ENCODE measurements at regions not wholly inside any gene's neighbourhood (a gene's known extent, or its start where the extent isn't known, plus 50 kb on each side); places are given as distances from the start of the nearest gene placed in this dataset.

DNA sequence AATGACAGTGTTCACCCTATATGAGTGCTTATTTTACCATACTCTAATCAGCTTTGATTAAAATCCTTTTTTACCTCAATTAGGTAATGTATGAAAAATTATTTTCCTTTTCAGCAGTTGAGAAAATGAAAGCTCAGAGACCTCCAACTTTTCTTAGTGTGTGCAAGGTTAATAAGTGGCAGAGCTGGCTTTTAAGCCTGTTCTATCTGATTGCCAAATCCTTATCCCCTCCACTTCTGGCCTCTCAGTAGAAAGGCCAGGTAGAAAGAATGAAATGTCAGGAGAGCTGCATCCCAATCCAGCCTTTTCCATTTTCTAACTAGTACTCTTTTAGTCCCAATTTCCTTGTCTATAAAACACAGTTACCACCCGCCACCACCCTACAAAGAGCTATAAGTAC lies 67.6 kb upstream of the LCLAT1 start:
- TF ChIP-seq, protein P1, sequence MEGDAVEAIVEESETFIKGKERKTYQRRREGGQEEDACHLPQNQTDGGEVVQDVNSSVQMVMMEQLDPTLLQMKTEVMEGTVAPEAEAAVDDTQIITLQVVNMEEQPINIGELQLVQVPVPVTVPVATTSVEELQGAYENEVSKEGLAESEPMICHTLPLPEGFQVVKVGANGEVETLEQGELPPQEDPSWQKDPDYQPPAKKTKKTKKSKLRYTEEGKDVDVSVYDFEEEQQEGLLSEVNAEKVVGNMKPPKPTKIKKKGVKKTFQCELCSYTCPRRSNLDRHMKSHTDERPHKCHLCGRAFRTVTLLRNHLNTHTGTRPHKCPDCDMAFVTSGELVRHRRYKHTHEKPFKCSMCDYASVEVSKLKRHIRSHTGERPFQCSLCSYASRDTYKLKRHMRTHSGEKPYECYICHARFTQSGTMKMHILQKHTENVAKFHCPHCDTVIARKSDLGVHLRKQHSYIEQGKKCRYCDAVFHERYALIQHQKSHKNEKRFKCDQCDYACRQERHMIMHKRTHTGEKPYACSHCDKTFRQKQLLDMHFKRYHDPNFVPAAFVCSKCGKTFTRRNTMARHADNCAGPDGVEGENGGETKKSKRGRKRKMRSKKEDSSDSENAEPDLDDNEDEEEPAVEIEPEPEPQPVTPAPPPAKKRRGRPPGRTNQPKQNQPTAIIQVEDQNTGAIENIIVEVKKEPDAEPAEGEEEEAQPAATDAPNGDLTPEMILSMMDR (conservative IDR thresholded peaks at IDR 0.05), result no peak
- no peaks in the 10 kb centered on the region for H3K36me3 ChIP-seq (ENCODE audit: control insufficient read depth, insufficient read depth, low read length)
- no peak for DNase-seq
- Mint-ChIP-seq H3K27me3 (ENCODE audit: insufficient read depth) (peaks cover 11% of the 10 kb centered on the region), H3K4me3 (no peak overlapping the region), H3K36me3 (ENCODE audit: low read depth) (no peaks in the 10 kb centered on the region), H3K9me3 (no peaks in the 10 kb centered on the region), H3K27ac (no peak overlapping the region), H3K4me1 (no peaks in the 10 kb centered on the region)
- no peak overlapping the region for H3K9ac ChIP-seq (ENCODE audit: extremely low read depth, low read length, poor library complexity, severe bottlenecking)
- H3K27me3 ChIP-seq (ENCODE audit: control insufficient read depth, insufficient read depth, low read length, poor library complexity, severe bottlenecking), result peaks cover 13% of the 10 kb centered on the region
- H3K27ac ChIP-seq (ENCODE audit: low read depth, low read length), result no peak overlapping the region
- WGBS, 2 experiments (ENCODE audit: insufficient coverage in 1 of 2, insufficient read length in 1 of 2), result 100% methylated on average over 1 of the region's 1 CpG; no CpG with 5 or more reads in 1 of the 2 experiments
- H3K4me1 ChIP-seq (ENCODE audit: control insufficient read depth, insufficient read depth, low read length), result no peaks in the 10 kb centered on the region
- no peaks in the 10 kb centered on the region for H3K9me3 ChIP-seq (ENCODE audit: control insufficient read depth, low read length)
- H3K4me3 ChIP-seq (ENCODE audit: low read length), result no peak overlapping the region

DNA sequence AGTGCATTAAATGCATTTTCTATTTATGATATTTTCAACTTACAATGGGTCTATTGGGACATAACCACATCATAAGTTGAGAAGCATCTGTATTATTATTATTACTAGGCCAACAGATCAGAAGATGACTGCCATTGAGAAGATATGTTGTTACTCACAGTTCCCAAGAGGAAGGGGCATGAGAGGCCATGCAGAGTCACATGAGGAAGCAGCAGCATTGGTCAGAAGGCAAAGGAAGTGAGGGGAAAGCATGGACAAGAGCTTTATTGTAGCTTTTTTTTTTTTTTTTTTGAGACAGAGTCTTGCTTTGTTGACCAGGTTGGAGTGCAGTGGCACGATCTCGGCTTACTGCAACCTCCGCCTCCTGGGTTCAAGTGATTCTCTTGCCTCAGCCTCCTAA lies 66.2 kb upstream of the LCLAT1 start:
- no peak overlapping the region for H3K27ac Mint-ChIP-seq
- TF ChIP-seq, protein P1 (conservative IDR thresholded peaks at IDR 0.05), result no peak
- 100% methylated on average over 3 of the region's 3 CpGs; no CpG with 5 or more reads in 1 of the 2 experiments for WGBS, 2 experiments (ENCODE audit: insufficient coverage in 1 of 2, insufficient read length in 1 of 2)

DNA sequence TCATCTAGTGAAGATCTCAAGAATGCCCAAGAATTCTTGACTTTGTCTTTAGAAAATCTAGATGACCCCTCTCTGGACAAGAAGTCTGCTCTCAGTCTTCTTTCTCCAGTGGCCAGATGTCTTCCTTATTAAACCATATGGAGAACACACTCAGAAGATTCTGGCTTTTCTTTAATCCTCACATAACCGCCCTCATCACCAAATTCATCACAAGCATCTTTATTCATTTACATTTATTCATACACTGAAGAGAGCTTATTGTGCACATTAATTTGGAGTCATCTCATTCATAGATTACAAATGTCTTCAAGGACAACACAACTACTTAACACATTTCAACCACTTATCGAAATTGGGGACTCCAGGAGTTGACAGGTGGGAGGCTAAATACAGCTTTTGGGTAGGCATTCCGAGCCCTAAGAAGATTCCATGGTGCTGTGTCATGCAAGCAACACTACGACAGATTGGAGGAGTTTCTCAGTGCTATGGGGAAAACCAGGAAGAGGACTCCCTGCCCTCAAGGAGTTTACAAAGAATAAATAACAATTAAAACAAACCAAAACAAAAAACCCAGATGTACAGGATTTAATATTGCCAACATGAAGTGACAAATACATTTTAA lies 64.8 kb upstream of the LCLAT1 start:
- Histone ChIP-seq H3K9me3 (ENCODE audit: control insufficient read depth, low read length) (no peaks in the 10 kb centered on the region), H3K27ac (ENCODE audit: low read depth, low read length) (no peak overlapping the region), H3K27me3 (ENCODE audit: control insufficient read depth, insufficient read depth, low read length, poor library complexity, severe bottlenecking) (peaks cover 17% of the 10 kb centered on the region), H3K4me1 (ENCODE audit: control insufficient read depth, insufficient read depth, low read length) (no peaks in the 10 kb centered on the region), H3K36me3 (ENCODE audit: control insufficient read depth, insufficient read depth, low read length) (no peaks in the 10 kb centered on the region), H3K4me3 (ENCODE audit: low read length) (no peak overlapping the region), H3K9ac (ENCODE audit: extremely low read depth, low read length, poor library complexity, severe bottlenecking) (no peak overlapping the region)
- WGBS, 2 experiments (ENCODE audit: insufficient coverage in 1 of 2, insufficient read length in 1 of 2), result 88 to 100% methylated on average over 3 to 4 of the region's 4 CpGs
- TF ChIP-seq, protein P1 (conservative IDR thresholded peaks at IDR 0.05), result no peak
- DNase-seq, result no peak
- Mint-ChIP-seq H3K27ac (no peak overlapping the region), H3K4me1 (no peaks in the 10 kb centered on the region), H3K4me3 (no peak overlapping the region), H3K36me3 (ENCODE audit: low read depth) (no peaks in the 10 kb centered on the region), H3K27me3 (ENCODE audit: insufficient read depth) (peaks cover 12% of the 10 kb centered on the region), H3K9me3 (no peaks in the 10 kb centered on the region)

More for the DNA sequence above, 66.2 kb upstream of the LCLAT1 start:
- H3K4me1 Mint-ChIP-seq, result no peaks in the 10 kb centered on the region
- H3K27me3 ChIP-seq (ENCODE audit: control insufficient read depth, insufficient read depth, low read length, poor library complexity, severe bottlenecking), result peaks cover 17% of the 10 kb centered on the region
- H3K4me1 ChIP-seq (ENCODE audit: control insufficient read depth, insufficient read depth, low read length), result no peaks in the 10 kb centered on the region
- no peak overlapping the region for H3K27ac ChIP-seq (ENCODE audit: low read depth, low read length)
- no peaks in the 10 kb centered on the region for H3K9me3 ChIP-seq (ENCODE audit: control insufficient read depth, low read length)
- H3K36me3 Mint-ChIP-seq (ENCODE audit: low read depth), result no peaks in the 10 kb centered on the region
- no peak overlapping the region for H3K4me3 Mint-ChIP-seq
- H3K36me3 ChIP-seq (ENCODE audit: control insufficient read depth, insufficient read depth, low read length), result no peaks in the 10 kb centered on the region
- H3K27me3 Mint-ChIP-seq (ENCODE audit: insufficient read depth), result peaks cover 12% of the 10 kb centered on the region
- H3K9ac ChIP-seq (ENCODE audit: extremely low read depth, low read length, poor library complexity, severe bottlenecking), result no peak overlapping the region
- no peak overlapping the region for H3K4me3 ChIP-seq (ENCODE audit: low read length)
- no peak for DNase-seq
- no peaks in the 10 kb centered on the region for H3K9me3 Mint-ChIP-seq

Data from endodermal cell (in vitro differentiated cells).